GM12891 (cell line): ENCODE measurements at regions not wholly inside any gene's neighbourhood (a gene's known extent, or its start where the extent isn't known, plus 50 kb on each side); places are given as distances from the start of the nearest gene placed in this dataset.

ENCODE experiments used
- POLR2A ChIP-seq: IDR thresholded peaks from 2 replicates; pipeline ENCODE4 v1.6.1; 2011; ENCODE audit warnings: low read depth, low read length, control low read depth
- POLR2AphosphoS5 ChIP-seq: IDR thresholded peaks from 2 replicates; pipeline ENCODE4 v1.6.1; 2011; ENCODE audit warnings: low read depth, low read length, control low read depth
- TAF1 ChIP-seq: IDR thresholded peaks from 2 replicates; pipeline ENCODE4 v1.6.1; 2011; ENCODE audit warnings: low read depth, low read length, control low read depth

GRCh38 chr6:156511051-156511450 is 266.1 kb upstream of the ARID1B start:
- TF ChIP-seq POLR2A, result no peak
- TF ChIP-seq POLR2AphosphoS5, result no peak
- TF ChIP-seq TAF1, result no peak
